IMR-90 (cell line): ENCODE measurements at regions not wholly inside any gene's neighbourhood (a gene's known extent, or its start where the extent isn't known, plus 50 kb on each side); places are given as distances from the start of the nearest gene placed in this dataset.
A peak's percentile ranks its signal among the peaks of the same experiment; 100 is the strongest.

Experiments
- ATAC-seq: fragments of 200-7000 bp; cut with Tn5 transposase; 2 replicates; pipeline ENCODE4 v1.9.1; 2020; ENCODE audit warnings: low read depth, mild to moderate bottlenecking, moderate library complexity
- BruUV-seq: library from RNA; stranded (reverse); fragments of 400-500 nt; replicated peaks from 2 replicates; lab custom pipeline; 2021; lab: Mats Ljungman, UMichigan
- CTCF ChIA-PET: fragments of 300-600 bp; formaldehyde crosslinking; extraction: SDS; loops from one replicate; lab custom pipeline; 2021; ENCODE audit warnings: antibody characterized with exemption; lab: Yijun Ruan, JAX
- POLR2A ChIA-PET: fragments of 300-600 bp; sonication (Branson Sonifier 250); formaldehyde crosslinking; loops from one replicate; lab custom pipeline; 2022; ENCODE audit warnings: antibody characterized with exemption; ENCODE audit not compliant: unreplicated experiment; lab: Charles Lee
- DNase-seq: peaks from one replicate; pipeline ENCODE4 v3.0.0; 2013
- H2AFZ ChIP-seq: replicated peaks from 2 replicates; pipeline ENCODE3; 2013; ENCODE audit warnings: low read length, mild to moderate bottlenecking; ENCODE audit not compliant: poor library complexity
- H2AK5ac ChIP-seq: 2 replicates; pipeline ENCODE4 v1.6.1; 2013; ENCODE audit warnings: low read depth, low read length, inconsistent platforms
- H2AK9ac ChIP-seq: replicated peaks from 2 replicates; pipeline ENCODE3; 2013; ENCODE audit warnings: mild to moderate bottlenecking, low read depth, low read length, moderate library complexity; ENCODE audit not compliant: poor library complexity
- H2BK120ac ChIP-seq: 2 replicates; pipeline ENCODE4 v1.6.1; 2013; ENCODE audit warnings: low read depth, low read length, inconsistent platforms
- H2BK15ac ChIP-seq: 3 replicates; pipeline ENCODE4 v1.6.1; 2013; ENCODE audit warnings: low read depth, low read length, inconsistent platforms
- H2BK20ac ChIP-seq: 2 replicates; pipeline ENCODE4 v1.6.1; 2013; ENCODE audit warnings: low read depth, mild to moderate bottlenecking, inconsistent platforms, low read length, moderate library complexity
- H2BK5ac ChIP-seq: 2 replicates; pipeline ENCODE4 v1.6.1; 2013; ENCODE audit warnings: mild to moderate bottlenecking, low read depth, low read length, inconsistent platforms; ENCODE audit not compliant: poor library complexity, severe bottlenecking
- H3K14ac ChIP-seq: replicated peaks from 2 replicates; pipeline ENCODE4 v1.6.1; 2013; ENCODE audit warnings: low read depth, low read length, inconsistent platforms
- H3K18ac ChIP-seq: 2 replicates; pipeline ENCODE4 v1.6.1; 2013; ENCODE audit warnings: low read depth, low read length, control low read depth
- H3K23ac ChIP-seq: 2 replicates; pipeline ENCODE4 v1.6.1; 2013; ENCODE audit warnings: low read depth, low read length, inconsistent platforms
- H3K27ac ChIP-seq: 2 replicates; pipeline ENCODE4 v1.5.1; 2013; ENCODE audit warnings: mild to moderate bottlenecking, control low read depth, low read length; ENCODE audit not compliant: insufficient read depth
- H3K27me3 ChIP-seq: 2 replicates; pipeline ENCODE4 v1.6.1; 2013; ENCODE audit warnings: low read length; ENCODE audit not compliant: control insufficient read depth, insufficient read depth
- H3K36me3 ChIP-seq: 2 replicates; pipeline ENCODE4 v1.6.1; 2013; ENCODE audit warnings: low read length, mixed read lengths; ENCODE audit not compliant: control insufficient read depth, insufficient read depth
- H3K4ac ChIP-seq: 2 replicates; pipeline ENCODE4 v1.6.1; 2013; ENCODE audit warnings: low read depth, low read length, inconsistent platforms
- H3K4me1 ChIP-seq: 2 replicates; pipeline ENCODE4 v1.6.1; 2013; ENCODE audit warnings: low read length, mixed read lengths; ENCODE audit not compliant: control insufficient read depth, insufficient read depth
- H3K4me2 ChIP-seq: 2 replicates; pipeline ENCODE4 v1.6.1; 2013; ENCODE audit warnings: low read depth, mild to moderate bottlenecking, control low read depth, low read length, moderate library complexity
- H3K4me3 ChIP-seq: 2 replicates; pipeline ENCODE4 v1.5.1; 2013; ENCODE audit warnings: low read depth, mild to moderate bottlenecking, control low read depth, low read length, moderate library complexity; ENCODE audit not compliant: insufficient read depth
- H3K56ac ChIP-seq: 2 replicates; pipeline ENCODE4 v1.6.1; 2013; ENCODE audit warnings: low read length, inconsistent platforms; ENCODE audit not compliant: insufficient read depth; ENCODE audit errors: extremely low read depth
- H3K79me1 ChIP-seq, 2 experiments: 2 replicates each; pipeline ENCODE4 v1.6.1; 2013; ENCODE audit warnings: low read length in 2 of 2, inconsistent platforms in 1 of 2, low read depth in 1 of 2
- H3K9ac ChIP-seq: 2 replicates; pipeline ENCODE4 v1.6.1; 2013; ENCODE audit warnings: low read depth, low read length, control low read depth
- H3K9me1 ChIP-seq: 2 replicates; pipeline ENCODE4 v1.6.1; 2013; ENCODE audit warnings: low read length, inconsistent platforms; ENCODE audit not compliant: insufficient read depth
- H3K9me3 ChIP-seq: 2 replicates; pipeline ENCODE4 v1.6.1; 2013; ENCODE audit warnings: low read length; ENCODE audit not compliant: control insufficient read depth, insufficient read depth
- H4K20me1 ChIP-seq: 2 replicates; pipeline ENCODE4 v1.6.1; 2013; ENCODE audit warnings: low read length, inconsistent platforms; ENCODE audit not compliant: insufficient read depth
- H4K5ac ChIP-seq: 2 replicates; pipeline ENCODE4 v1.6.1; 2013; ENCODE audit warnings: mild to moderate bottlenecking, low read depth, low read length, control low read depth
- H4K8ac ChIP-seq, 2 experiments: 2 replicates each; pipeline ENCODE4 v1.6.1; 2013; ENCODE audit warnings: low read depth in 2 of 2, low read length in 2 of 2, control low read depth in 1 of 2, inconsistent platforms in 1 of 2
- H4K91ac ChIP-seq: 2 replicates; pipeline ENCODE4 v1.6.1; 2013; ENCODE audit warnings: low read depth, low read length, inconsistent platforms; ENCODE audit not compliant: insufficient read depth
- RAD21 ChIP-seq: IDR thresholded peaks from 2 replicates; pipeline ENCODE4 v1.6.1; 2012; ENCODE audit warnings: low read length, improper control_type of control experiment
- WGBS, 2 experiments: methylation state at CpG; one replicate each; pipeline versions ENCODE4 v1.1.5 to v1.1.7; 2013; ENCODE audit warnings: missing lambda C conversion rate in 2 of 2; ENCODE audit not compliant: insufficient read length in 1 of 2; ENCODE audit errors: extremely low coverage in 2 of 2; 5-methylcytosine and 5-hydroxymethylcytosine counted together
- dilution Hi-C: fragments of 300-500 bp; cut with HindIII; formaldehyde crosslinking; loops from one replicate; pipeline ENCODE4 v1.14.3; 2018; ENCODE audit warnings: low sequenced_read_pairs; ENCODE audit not compliant: unreplicated experiment
- in situ Hi-C: fragments of 300-500 bp; cut with MboI; formaldehyde crosslinking; loops from 3 replicates; pipeline ENCODE4 v1.14.3; 2019; ENCODE audit warnings: low sequenced_read_pairs, inconsistent platforms, mixed read lengths
- intact Hi-C: fragments of 100-400 bp; cut with micrococcal nuclease; formaldehyde crosslinking; loops from 2 replicates; pipeline ENCODE4 v1.10.0; 2022
- TF ChIP-seq, protein P1 (sequence below): conservative IDR thresholded peaks from 2 replicates; pipeline ENCODE4 v1.5.1; 2012; ENCODE audit warnings: mild to moderate bottlenecking, low read depth, low read length, improper control_type of control experiment

DNA sequence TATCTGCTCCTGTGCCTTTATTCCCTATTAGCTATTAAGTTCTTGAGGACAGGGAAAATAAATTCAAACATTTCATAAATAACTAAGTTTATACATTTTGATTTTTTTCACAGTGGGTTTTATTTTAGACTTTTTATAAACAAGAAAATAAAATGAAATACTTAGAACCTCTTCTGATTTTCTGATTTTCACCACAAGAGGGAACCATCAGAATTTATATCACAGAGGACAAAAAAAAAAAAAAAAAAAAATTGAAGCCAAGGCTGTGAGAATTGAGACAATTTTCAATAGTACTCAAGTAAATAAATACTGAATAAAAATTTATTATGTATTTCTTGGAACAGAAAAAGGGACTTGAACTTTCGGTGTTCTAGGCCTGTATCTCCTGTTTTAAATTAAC is 288.1 kb downstream of the SH3BGRL start:
- H3K9me1 ChIP-seq = no peaks in the 10 kb centered on the region
- no peak overlapping the region for H3K4me3 ChIP-seq
- no peak overlapping the region for H3K18ac ChIP-seq
- no peak overlapping the region for H4K91ac ChIP-seq
- POLR2A ChIA-PET = no interaction called here
- no peaks in the 10 kb centered on the region for H3K79me1 ChIP-seq
- no peak overlapping the region for H3K56ac ChIP-seq
- no peak overlapping the region for H2AFZ ChIP-seq
- H3K23ac ChIP-seq = no peak overlapping the region
- intact Hi-C loops = no loop called here
- no CpG with 5 or more reads among the region's 1 CpG for WGBS, 2 experiments
- H4K8ac ChIP-seq = no peak overlapping the region
- H2BK5ac ChIP-seq = no peak overlapping the region
- H4K5ac ChIP-seq = no peak overlapping the region
- no peak overlapping the region for H3K14ac ChIP-seq
- H2BK15ac ChIP-seq = no peak overlapping the region
- DNase-seq = no peak
- no peak overlapping the region for H2AK9ac ChIP-seq
- H3K9me3 ChIP-seq = no peaks in the 10 kb centered on the region
- H3K27ac ChIP-seq = no peak overlapping the region
- no peak overlapping the region for H2AK5ac ChIP-seq
- no peaks in the 10 kb centered on the region for H3K36me3 ChIP-seq
- H2BK20ac ChIP-seq = no peak overlapping the region
- no peaks in the 10 kb centered on the region for H3K4me1 ChIP-seq
- no peak overlapping the region for H3K4ac ChIP-seq
- H3K27me3 ChIP-seq = no peaks in the 10 kb centered on the region
- no peak overlapping the region for H2BK120ac ChIP-seq
- no peak overlapping the region for H3K9ac ChIP-seq
- no peaks in the 10 kb centered on the region for H4K20me1 ChIP-seq
- no peak for TF ChIP-seq RAD21
- TF ChIP-seq, protein P1, sequence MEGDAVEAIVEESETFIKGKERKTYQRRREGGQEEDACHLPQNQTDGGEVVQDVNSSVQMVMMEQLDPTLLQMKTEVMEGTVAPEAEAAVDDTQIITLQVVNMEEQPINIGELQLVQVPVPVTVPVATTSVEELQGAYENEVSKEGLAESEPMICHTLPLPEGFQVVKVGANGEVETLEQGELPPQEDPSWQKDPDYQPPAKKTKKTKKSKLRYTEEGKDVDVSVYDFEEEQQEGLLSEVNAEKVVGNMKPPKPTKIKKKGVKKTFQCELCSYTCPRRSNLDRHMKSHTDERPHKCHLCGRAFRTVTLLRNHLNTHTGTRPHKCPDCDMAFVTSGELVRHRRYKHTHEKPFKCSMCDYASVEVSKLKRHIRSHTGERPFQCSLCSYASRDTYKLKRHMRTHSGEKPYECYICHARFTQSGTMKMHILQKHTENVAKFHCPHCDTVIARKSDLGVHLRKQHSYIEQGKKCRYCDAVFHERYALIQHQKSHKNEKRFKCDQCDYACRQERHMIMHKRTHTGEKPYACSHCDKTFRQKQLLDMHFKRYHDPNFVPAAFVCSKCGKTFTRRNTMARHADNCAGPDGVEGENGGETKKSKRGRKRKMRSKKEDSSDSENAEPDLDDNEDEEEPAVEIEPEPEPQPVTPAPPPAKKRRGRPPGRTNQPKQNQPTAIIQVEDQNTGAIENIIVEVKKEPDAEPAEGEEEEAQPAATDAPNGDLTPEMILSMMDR = peak; percentile 19; the same call in 1 of the 2 replicates
- BruUV-seq = no TSS peak
- in situ Hi-C loops = no loop called here
- ATAC-seq = no peak
- dilution Hi-C loops = no loop called here
- CTCF ChIA-PET = no interaction called here
- no peak overlapping the region for H3K4me2 ChIP-seq
